Mammary epithelial cell (primary cell): ENCODE measurements at regions not wholly inside any gene's neighbourhood (a gene's known extent, or its start where the extent isn't known, plus 50 kb on each side); places are given as distances from the start of the nearest gene placed in this dataset.

Source experiments
- CTCF ChIP-seq, 2 donors: IDR thresholded peaks in 1 of 2; conservative IDR thresholded peaks in 1 of 2; 2 replicates each; pipeline ENCODE4 v1.5.1; 2011 to 2012; ENCODE audit warnings: inconsistent platforms in 2 of 2, low read length in 2 of 2, mild to moderate bottlenecking in 2 of 2, control low read depth in 1 of 2, low read depth in 1 of 2; ENCODE audit not compliant: insufficient read depth in 1 of 2; ENCODE audit errors: extremely low read depth in 1 of 2
- EZH2 ChIP-seq: IDR thresholded peaks from 2 replicates; pipeline ENCODE4 v1.6.1; 2012; ENCODE audit warnings: low read length, inconsistent platforms, borderline replicate concordance

DNA sequence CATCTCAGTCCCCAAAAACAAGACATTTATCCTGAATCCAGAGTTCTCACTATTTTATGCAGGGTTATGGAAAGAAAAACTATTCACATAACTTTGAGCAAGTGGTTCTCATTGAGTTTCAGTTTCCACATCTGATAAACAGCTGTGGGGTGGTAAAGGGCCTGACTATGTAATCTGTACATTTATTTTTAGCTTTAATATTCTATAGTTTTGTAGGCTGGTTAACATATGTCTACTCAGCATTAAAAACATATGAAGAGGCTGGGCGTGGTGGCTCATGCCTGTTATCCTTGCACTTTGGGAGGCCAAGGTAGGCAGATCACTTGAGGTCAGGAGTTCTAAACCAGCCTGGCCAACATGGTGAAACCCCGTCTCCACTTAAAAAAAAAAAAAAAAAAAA is 301.5 kb upstream of the CCNG1 start:
- TF ChIP-seq CTCF (conservative IDR thresholded peaks at IDR 0.05 in 1 of 2, IDR thresholded peaks at IDR 0.05 in 1 of 2; ENCODE audit: extremely low read depth in 1 of 2, insufficient read depth in 1 of 2, low read depth in 1 of 2, low read length in 2 of 2) (no peak), EZH2 (no peak)
